A673 (cell line): ENCODE measurements at regions not wholly inside any gene's neighbourhood (a gene's known extent, or its start where the extent isn't known, plus 50 kb on each side); places are given as distances from the start of the nearest gene placed in this dataset.
"Not testable (repeated sequence)": the region's sequence is repeated elsewhere in the genome, so short reads cannot be mapped to it uniquely, and the experiment has no call there.

Experiments
- BruUV-seq: library from RNA; stranded (reverse); fragments of 400-500 nt; replicated peaks from 2 replicates; lab custom pipeline; 2021; lab: Mats Ljungman, UMichigan
- CTCF ChIA-PET: fragments of 300-600 bp; sonication (Branson Sonifier 250); formaldehyde crosslinking; loops from one replicate; lab custom pipeline; 2022; ENCODE audit warnings: antibody characterized with exemption; lab: Charles Lee
- POLR2A ChIA-PET: fragments of 300-600 bp; sonication (Branson Sonifier 250); formaldehyde crosslinking; loops from one replicate; lab custom pipeline; 2022; ENCODE audit warnings: antibody characterized with exemption; ENCODE audit not compliant: low non-redundant PET; lab: Charles Lee
- DNase-seq: peaks from one replicate; pipeline ENCODE4 v3.0.0-alpha.2; 2015; ENCODE audit warnings: low spot score
- H3K27ac ChIP-seq: fragments of 200-600 bp; sonication (generic); 2 replicates; pipeline ENCODE4 v1.5.1; 2016; ENCODE audit warnings: mixed run types, low read depth, mild to moderate bottlenecking, mixed read lengths, antibody characterized with exemption, low read length; ENCODE audit not compliant: poor library complexity, severe bottlenecking
- H3K27me3 ChIP-seq: fragments of 200-600 bp; sonication (generic); replicated peaks from 2 replicates; pipeline ENCODE4 v1.6.1; 2017; ENCODE audit warnings: mixed run types, low read depth, mild to moderate bottlenecking, mixed read lengths, antibody characterized with exemption, low read length; ENCODE audit not compliant: insufficient read depth, poor library complexity
- H3K36me3 ChIP-seq: fragments of 200-600 bp; sonication (generic); 2 replicates; pipeline ENCODE4 v1.6.1; 2016; ENCODE audit warnings: mixed run types, mild to moderate bottlenecking, mixed read lengths, antibody characterized with exemption, low read length; ENCODE audit not compliant: insufficient read depth, poor library complexity, severe bottlenecking
- H3K4me1 ChIP-seq: fragments of 200-600 bp; sonication (generic); 2 replicates; pipeline ENCODE4 v1.6.1; 2017; ENCODE audit warnings: mixed run types, mild to moderate bottlenecking, mixed read lengths, antibody characterized with exemption, low read length; ENCODE audit not compliant: insufficient read depth, poor library complexity, severe bottlenecking
- H3K4me3 ChIP-seq: fragments of 200-600 bp; sonication (generic); 2 replicates; pipeline ENCODE4 v1.5.1; 2016; ENCODE audit warnings: low read depth, mixed run types, mild to moderate bottlenecking, mixed read lengths, low read length; ENCODE audit not compliant: poor library complexity, severe bottlenecking
- H3K9me3 ChIP-seq: fragments of 200-600 bp; sonication (generic); 2 replicates; pipeline ENCODE4 v1.6.1; 2016; ENCODE audit warnings: mixed run types, low read depth, mild to moderate bottlenecking, mixed read lengths, antibody characterized with exemption, low read length; ENCODE audit not compliant: poor library complexity, severe bottlenecking
- EZH2 ChIP-seq: fragments of 200-600 bp; sonication (generic); IDR thresholded peaks from 2 replicates; pipeline ENCODE4 v1.6.1; 2017; ENCODE audit warnings: borderline replicate concordance, low read depth, mild to moderate bottlenecking, mixed read lengths, antibody characterized with exemption, low read length; ENCODE audit not compliant: poor library complexity, severe bottlenecking
- intact Hi-C: fragments of 100-400 bp; cut with micrococcal nuclease; formaldehyde crosslinking; loops from one replicate; pipeline ENCODE4 v1.10.0; 2022; ENCODE audit not compliant: unreplicated experiment
- TF ChIP-seq, protein P1 (sequence below): fragments of 300-800, 200-600 bp; sonication (generic); conservative IDR thresholded peaks from 2 replicates; pipeline ENCODE4 v1.5.1; 2017; ENCODE audit warnings: low read depth, mild to moderate bottlenecking, antibody characterized with exemption, low read length, moderate library complexity, mixed read lengths

DNA sequence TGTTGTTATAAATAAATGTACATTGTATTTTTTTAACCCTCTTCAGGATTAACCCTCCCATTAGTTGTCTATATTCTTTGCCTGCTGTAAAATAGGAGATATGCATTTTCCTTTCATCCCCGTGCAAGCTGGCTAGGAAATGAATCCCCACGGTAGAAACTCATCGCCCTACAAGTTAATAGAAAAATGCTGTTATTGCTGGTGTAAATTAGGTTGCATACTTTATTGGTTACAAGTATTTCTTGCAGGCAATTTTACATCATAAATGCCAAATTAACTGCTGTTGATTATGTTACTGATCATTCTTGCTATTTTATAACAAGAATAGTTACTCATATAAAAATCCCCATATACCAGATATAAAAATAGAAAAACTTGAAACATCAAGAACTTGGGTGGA is 454.2 kb upstream of the KLF6 start:
- TF ChIP-seq, protein P1, sequence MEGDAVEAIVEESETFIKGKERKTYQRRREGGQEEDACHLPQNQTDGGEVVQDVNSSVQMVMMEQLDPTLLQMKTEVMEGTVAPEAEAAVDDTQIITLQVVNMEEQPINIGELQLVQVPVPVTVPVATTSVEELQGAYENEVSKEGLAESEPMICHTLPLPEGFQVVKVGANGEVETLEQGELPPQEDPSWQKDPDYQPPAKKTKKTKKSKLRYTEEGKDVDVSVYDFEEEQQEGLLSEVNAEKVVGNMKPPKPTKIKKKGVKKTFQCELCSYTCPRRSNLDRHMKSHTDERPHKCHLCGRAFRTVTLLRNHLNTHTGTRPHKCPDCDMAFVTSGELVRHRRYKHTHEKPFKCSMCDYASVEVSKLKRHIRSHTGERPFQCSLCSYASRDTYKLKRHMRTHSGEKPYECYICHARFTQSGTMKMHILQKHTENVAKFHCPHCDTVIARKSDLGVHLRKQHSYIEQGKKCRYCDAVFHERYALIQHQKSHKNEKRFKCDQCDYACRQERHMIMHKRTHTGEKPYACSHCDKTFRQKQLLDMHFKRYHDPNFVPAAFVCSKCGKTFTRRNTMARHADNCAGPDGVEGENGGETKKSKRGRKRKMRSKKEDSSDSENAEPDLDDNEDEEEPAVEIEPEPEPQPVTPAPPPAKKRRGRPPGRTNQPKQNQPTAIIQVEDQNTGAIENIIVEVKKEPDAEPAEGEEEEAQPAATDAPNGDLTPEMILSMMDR = no peak
- no peak for TF ChIP-seq EZH2
- Histone ChIP-seq H3K9me3 (peaks cover 3% of the 10 kb centered on the region), H3K4me3 (no peak overlapping the region), H3K27me3 (no peaks in the 10 kb centered on the region), H3K27ac (no peak overlapping the region), H3K4me1 (peaks cover 20% of the 10 kb centered on the region), H3K36me3 (no peaks in the 10 kb centered on the region)
- no TSS peak for BruUV-seq
- intact Hi-C loops = no loop called here
- CTCF ChIA-PET = no interaction called here
- DNase-seq = no peak
- POLR2A ChIA-PET = no interaction called here

DNA sequence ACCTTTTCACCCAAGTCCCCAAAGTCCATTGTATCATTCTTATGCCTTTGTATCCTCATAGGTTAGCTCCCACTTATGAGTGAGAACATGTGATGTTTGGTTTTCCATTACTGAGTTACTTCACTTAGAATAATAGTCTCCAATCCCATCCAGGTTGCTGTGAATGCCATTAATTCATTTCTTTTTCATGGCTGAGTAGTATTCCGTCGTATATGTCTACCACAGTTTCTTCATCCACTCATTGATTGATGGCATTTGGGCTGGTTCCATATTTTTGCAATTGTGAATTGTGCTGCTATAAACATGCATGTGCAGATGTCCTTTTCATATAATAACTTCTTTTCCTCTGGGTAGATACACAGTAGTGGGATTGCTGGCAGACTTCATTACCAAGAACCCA is 451.9 kb upstream of the KLF6 start:
- peaks cover 12% of the 10 kb centered on the region for H3K4me1 ChIP-seq
- H3K27ac ChIP-seq, BruUV-seq, H3K9me3 ChIP-seq, H3K36me3 ChIP-seq, POLR2A ChIA-PET, H3K4me3 ChIP-seq, CTCF ChIA-PET, DNase-seq, intact Hi-C loops, H3K27me3 ChIP-seq: not testable (repeated sequence)

DNA sequence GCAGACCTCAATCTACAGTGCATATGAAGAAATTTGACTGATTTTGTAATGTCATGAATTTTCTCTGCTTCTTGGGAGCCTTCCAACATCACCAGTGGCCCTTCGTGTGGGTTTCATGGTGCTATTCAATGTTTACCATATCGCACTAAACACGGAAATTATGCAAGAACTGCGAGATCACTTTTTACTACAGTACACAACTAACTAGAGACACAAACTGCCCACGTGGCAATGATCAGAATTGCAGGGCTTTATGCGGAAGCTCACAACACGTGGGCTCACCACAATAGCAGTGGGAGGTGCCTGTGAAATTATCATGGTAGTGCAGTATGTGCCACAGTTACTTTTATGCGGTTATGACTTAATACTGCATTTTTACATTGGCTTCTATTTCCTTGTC is 449.7 kb upstream of the KLF6 start:
- DNase-seq = peak; percentile 54
- Histone ChIP-seq H3K27me3 (no peaks in the 10 kb centered on the region), H3K9me3 (peaks cover 3% of the 10 kb centered on the region), H3K4me3 (no peak overlapping the region), H3K4me1 (no peaks in the 10 kb centered on the region), H3K36me3 (no peaks in the 10 kb centered on the region), H3K27ac (no peak overlapping the region)
- no TSS peak for BruUV-seq
- TF ChIP-seq, protein P1 = 0 out of 2 replicates have a peak, but pooled peaks have one; percentile 14
- TF ChIP-seq EZH2 = no peak
- POLR2A ChIA-PET = no interaction called here
- CTCF ChIA-PET = no interaction called here
- intact Hi-C loops = no loop called here

DNA sequence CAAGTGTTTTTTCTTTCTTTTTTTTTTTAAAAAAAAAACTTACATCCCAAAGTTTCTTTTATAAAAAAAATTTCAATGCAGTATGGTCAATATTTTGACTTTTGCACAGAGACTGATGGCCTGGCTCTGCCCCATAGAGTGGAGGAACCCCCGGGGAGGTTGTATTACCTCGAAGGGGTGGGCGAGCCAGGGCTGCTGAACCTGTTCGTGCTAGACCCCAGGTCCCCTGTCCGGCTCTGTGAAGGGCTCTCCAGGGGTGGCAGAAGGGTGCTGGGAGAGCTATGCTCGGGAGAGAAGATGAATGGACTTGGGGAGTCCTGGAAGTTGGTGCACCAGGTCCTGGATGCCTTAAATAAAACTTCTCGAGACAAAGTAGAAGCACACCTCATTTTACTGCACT is 446.4 kb upstream of the KLF6 start:
- POLR2A ChIA-PET = no interaction called here
- H3K27ac ChIP-seq = no peak overlapping the region
- TF ChIP-seq, protein P1 = no peak
- no peak for TF ChIP-seq EZH2

More for the DNA sequence above, 446.4 kb upstream of the KLF6 start:
- DNase-seq = no peak
- CTCF ChIA-PET = no interaction called here
- no peaks in the 10 kb centered on the region for H3K9me3 ChIP-seq
- no TSS peak for BruUV-seq
- intact Hi-C loops = no loop called here
- H3K36me3 ChIP-seq = no peaks in the 10 kb centered on the region
- no peaks in the 10 kb centered on the region for H3K27me3 ChIP-seq
- no peak overlapping the region for H3K4me3 ChIP-seq
- H3K4me1 ChIP-seq = no peaks in the 10 kb centered on the region
